ENCODE measurements at regions not wholly inside any gene's neighbourhood (a gene's known extent, or its start where the extent isn't known, plus 50 kb on each side); places are given as distances from the start of the nearest gene placed in this dataset.

DNA sequence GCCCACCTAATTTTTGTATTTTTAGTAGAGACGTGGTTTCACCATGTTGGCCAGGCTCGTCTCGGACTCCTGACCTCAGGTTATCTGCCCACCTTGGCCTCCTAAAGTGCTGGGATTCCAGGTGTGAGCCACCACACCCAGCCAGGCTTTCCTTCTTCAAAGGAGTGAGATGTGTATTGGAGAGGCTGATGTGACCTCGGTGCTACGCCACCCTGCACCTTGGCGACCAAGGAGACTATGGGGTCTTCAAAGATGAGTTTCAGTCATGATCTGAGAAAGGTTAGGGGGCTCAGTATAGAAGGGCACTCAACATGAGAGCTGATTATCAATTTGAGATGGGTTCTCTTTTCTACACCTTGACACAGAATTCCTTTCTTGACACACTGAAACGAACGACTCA is 284.2 kb upstream of the WWC1 start:
- no peak for TF ChIP-seq CTCF (IDR thresholded peaks at IDR 0.05; ENCODE audit: poor library complexity)
- no peak for TF ChIP-seq EZH2phosphoT487 (IDR thresholded peaks at IDR 0.05; ENCODE audit: low read depth, severe bottlenecking, unreplicated experiment)

Measured in hepatocyte (in vitro differentiated cells).